ENCODE measurements at regions not wholly inside any gene's neighbourhood (a gene's known extent, or its start where the extent isn't known, plus 50 kb on each side); places are given as distances from the start of the nearest gene placed in this dataset.

DNA sequence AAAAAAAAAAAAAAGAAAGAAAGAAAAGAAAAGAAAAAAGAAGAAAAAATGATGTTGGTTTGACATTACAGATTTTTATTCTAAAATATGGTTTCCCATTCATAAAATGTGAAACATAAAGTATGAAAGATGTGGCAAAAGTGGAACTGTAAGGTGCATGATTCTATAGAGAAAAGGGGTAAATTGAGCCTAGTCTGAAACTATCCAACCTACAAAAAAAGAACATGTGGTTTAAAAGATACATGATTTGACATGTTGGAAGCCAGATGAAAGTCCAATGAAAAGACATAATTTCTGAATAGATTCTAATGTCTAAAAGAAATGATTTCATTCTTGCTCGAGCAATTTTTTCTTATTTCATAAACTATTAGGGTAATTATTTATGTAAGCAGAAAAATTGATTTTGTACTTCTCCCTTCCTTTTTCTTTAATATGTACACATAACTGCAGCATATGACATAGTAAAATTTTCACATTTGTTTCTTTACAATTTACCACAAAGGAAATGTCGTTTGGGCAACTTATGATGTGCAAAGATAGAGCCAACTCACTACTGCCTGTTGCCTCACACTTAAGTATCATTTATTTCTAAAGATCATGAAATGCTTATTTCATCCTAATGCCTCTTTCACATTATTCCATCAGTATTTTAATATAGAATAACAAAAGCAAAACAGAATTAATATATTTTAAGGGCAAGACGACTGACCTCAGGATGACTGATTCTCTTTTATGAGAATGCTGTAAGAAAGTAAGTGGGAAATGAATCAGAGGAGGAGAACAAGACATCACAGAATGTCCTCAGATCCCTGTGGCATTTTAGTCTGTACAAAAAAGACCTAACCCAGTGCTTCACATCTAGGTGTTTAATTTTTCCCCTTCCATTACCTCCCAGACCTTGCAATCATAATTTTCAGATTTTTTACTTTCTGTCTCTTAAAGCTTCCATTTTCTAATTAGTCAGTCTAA lies 165.8 kb upstream of the HMCN1 start:
- DNase-seq, result no peak
- no peaks in the 10 kb centered on the region for H3K27me3 Mint-ChIP-seq
- TF ChIP-seq, protein P1, sequence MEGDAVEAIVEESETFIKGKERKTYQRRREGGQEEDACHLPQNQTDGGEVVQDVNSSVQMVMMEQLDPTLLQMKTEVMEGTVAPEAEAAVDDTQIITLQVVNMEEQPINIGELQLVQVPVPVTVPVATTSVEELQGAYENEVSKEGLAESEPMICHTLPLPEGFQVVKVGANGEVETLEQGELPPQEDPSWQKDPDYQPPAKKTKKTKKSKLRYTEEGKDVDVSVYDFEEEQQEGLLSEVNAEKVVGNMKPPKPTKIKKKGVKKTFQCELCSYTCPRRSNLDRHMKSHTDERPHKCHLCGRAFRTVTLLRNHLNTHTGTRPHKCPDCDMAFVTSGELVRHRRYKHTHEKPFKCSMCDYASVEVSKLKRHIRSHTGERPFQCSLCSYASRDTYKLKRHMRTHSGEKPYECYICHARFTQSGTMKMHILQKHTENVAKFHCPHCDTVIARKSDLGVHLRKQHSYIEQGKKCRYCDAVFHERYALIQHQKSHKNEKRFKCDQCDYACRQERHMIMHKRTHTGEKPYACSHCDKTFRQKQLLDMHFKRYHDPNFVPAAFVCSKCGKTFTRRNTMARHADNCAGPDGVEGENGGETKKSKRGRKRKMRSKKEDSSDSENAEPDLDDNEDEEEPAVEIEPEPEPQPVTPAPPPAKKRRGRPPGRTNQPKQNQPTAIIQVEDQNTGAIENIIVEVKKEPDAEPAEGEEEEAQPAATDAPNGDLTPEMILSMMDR (IDR thresholded peaks at IDR 0.05), result no peak
- intact Hi-C loops (cut with micrococcal nuclease), result no loop called here
- peaks cover 37% of the 10 kb centered on the region for H3K4me1 Mint-ChIP-seq
- no peak overlapping the region for H3K4me3 Mint-ChIP-seq
- no peaks in the 10 kb centered on the region for H3K36me3 Mint-ChIP-seq (ENCODE audit: low read depth)
- ChIA-PET POLR2A (no interaction called here), CTCF (interaction anchor here (0.7 to 2.0 kb wide), 2 partner anchors 8 to 102 kb away, joined by 3 to 9 read pairs; no protein-coding TSS in a partner anchor)
- H3K27ac Mint-ChIP-seq, result no peak overlapping the region
- no peak for ATAC-seq (ENCODE audit: low read depth)
- no peaks in the 10 kb centered on the region for H3K9me3 Mint-ChIP-seq

DNA sequence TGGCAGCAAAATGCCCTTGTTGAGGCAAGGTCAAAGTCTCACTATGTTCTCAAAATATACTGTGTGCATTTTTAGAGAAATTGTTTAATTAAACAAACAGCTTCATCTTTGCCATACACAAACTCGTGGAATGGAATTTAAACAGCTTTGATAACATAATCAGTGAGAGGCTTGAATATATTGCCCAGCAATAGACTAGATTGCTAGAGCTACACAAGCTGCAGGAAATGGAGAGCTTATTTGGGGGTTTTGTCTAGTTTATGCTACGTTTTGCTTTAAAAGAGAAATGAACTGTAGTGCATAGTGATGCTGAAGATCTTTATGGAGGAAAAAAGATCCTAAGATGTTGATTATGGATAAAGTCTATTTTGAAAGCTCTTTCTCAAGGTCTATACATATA lies 166.8 kb upstream of the HMCN1 start:
- POLR2A ChIA-PET, result interaction anchor here (0.7 to 2.7 kb wide), 2 partner anchors 36 to 250 kb away, joined by 3 to 15 read pairs; partner anchors contain the start of gene IVNS1ABP
- ATAC-seq (ENCODE audit: low read depth) (peak; percentile 20), DNase-seq (no peak)
- CTCF ChIA-PET, result interaction anchor here (0.8 to 4.5 kb wide), 3 partner anchors 14 to 103 kb away, joined by 3 to 14 read pairs (median 9); no protein-coding TSS in a partner anchor
- Mint-ChIP-seq H3K36me3 (ENCODE audit: low read depth) (no peaks in the 10 kb centered on the region), H3K27ac (peak overlapping the region; percentile 74), H3K4me3 (no peak overlapping the region), H3K27me3 (no peaks in the 10 kb centered on the region), H3K9me3 (no peaks in the 10 kb centered on the region), H3K4me1 (peaks cover 30% of the 10 kb centered on the region)
- intact Hi-C loops (cut with micrococcal nuclease), result loop anchor here (1.0 kb wide), 2 partner anchors 36 to 250 kb away; partner anchors contain the start of gene IVNS1ABP
- TF ChIP-seq, protein P1 (IDR thresholded peaks at IDR 0.05), result no peak

DNA sequence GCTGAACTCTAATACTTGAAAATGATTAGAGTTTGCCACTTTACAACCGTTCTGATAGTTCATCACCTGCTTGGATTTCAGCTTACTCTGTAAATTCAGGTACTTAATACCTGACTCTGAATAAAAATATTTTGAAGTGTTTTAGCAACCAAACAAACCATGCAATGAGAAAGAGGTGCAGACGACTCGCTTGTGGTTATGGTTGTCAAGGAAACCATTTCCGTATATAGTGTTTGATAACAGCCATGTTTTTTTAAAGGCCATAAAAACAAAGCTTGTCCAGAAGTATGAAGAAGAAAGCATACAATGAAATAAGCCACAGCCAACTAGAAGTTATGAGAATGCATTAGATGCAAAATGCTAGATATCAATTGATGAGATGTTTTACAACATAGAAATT lies 167.2 kb upstream of the HMCN1 start:
- intact Hi-C loops (cut with micrococcal nuclease), result loop anchor here (1.0 kb wide), 2 partner anchors 36 to 250 kb away; partner anchors contain the start of gene IVNS1ABP
- Mint-ChIP-seq H3K4me3 (peak overlapping the region; percentile 13), H3K4me1 (peaks cover 30% of the 10 kb centered on the region), H3K27me3 (no peaks in the 10 kb centered on the region), H3K9me3 (no peaks in the 10 kb centered on the region), H3K36me3 (ENCODE audit: low read depth) (no peaks in the 10 kb centered on the region), H3K27ac (peak overlapping the region; percentile 74)
- TF ChIP-seq, protein P1 (IDR thresholded peaks at IDR 0.05), result no peak
- ChIA-PET CTCF (interaction anchor here (0.8 to 4.5 kb wide), 3 partner anchors 13 to 103 kb away, joined by 3 to 14 read pairs (median 9); no protein-coding TSS in a partner anchor), POLR2A (interaction anchor here (0.7 to 2.7 kb wide), 2 partner anchors 36 to 249 kb away, joined by 3 to 15 read pairs; partner anchors contain the start of gene IVNS1ABP)
- ATAC-seq (ENCODE audit: low read depth) (peak; percentile 80), DNase-seq (no peak)

DNA sequence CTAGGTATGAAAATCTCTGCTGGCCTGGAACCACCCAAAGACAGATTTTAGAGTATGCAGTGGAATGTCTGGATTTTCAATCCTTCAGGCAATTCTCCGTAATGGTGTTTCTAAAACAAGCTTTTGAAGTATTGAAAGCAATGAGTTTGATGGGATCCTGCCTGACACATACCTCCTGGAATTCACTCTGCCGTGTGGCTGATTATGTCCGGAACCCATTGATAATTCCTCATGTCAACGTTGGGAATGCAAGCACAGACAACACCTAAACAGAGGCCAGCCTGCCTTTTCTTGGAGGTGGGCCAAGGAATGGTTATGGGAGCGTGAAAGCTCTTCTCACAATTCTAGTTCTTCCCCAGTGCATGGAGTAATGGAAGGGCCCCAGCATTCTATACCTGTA lies 168.9 kb upstream of the HMCN1 start:
- H3K27me3 Mint-ChIP-seq, result no peaks in the 10 kb centered on the region
- no peak overlapping the region for H3K27ac Mint-ChIP-seq
- H3K4me3 Mint-ChIP-seq, result no peak overlapping the region
- no peaks in the 10 kb centered on the region for H3K9me3 Mint-ChIP-seq
- H3K36me3 Mint-ChIP-seq (ENCODE audit: low read depth), result no peaks in the 10 kb centered on the region
- POLR2A ChIA-PET, result interaction anchor here (2.7 kb wide), 1 partner anchor 248 kb away, joined by 15 read pairs; the partner anchor contains the start of gene IVNS1ABP
- ATAC-seq (ENCODE audit: low read depth) (no peak), DNase-seq (no peak)
- H3K4me1 Mint-ChIP-seq, result peaks cover 46% of the 10 kb centered on the region
- TF ChIP-seq, protein P1 (IDR thresholded peaks at IDR 0.05), result no peak
- intact Hi-C loops (cut with micrococcal nuclease), result no loop called here
- CTCF ChIA-PET, result interaction anchor here (4.5 kb wide), 1 partner anchor 30 kb away, joined by 14 read pairs; no protein-coding TSS in a partner anchor

DNA sequence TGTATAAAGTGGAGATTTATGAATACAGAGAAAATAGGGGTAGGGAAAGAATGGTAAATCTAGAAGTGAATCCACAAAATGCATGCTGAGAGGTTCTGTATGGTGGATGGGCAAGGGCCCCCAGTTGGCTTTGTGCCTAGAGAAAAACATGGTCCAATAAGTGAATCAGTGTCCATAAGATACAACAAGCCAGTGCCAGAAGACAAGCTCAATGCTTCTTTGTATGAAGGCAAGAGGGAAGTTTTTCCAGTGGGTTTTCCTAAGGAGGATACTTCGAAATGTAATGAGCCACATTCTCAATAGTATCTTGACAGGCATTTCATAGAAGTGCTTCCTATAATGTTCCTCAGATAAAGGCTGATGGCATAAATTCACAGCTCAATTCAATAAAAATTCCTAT lies 169.4 kb upstream of the HMCN1 start:
- TF ChIP-seq, protein P1 (IDR thresholded peaks at IDR 0.05), result no peak
- DNase-seq (no peak), ATAC-seq (ENCODE audit: low read depth) (no peak)
- H3K9me3 Mint-ChIP-seq, result no peaks in the 10 kb centered on the region
- ChIA-PET POLR2A (interaction anchor here (2.7 kb wide), 1 partner anchor 247 kb away, joined by 15 read pairs; the partner anchor contains the start of gene IVNS1ABP), CTCF (interaction anchor here (0.9 to 4.5 kb wide), 2 partner anchors 31 to 105 kb away, joined by 3 to 14 read pairs; no protein-coding TSS in a partner anchor)
- H3K4me3 Mint-ChIP-seq, result no peak overlapping the region
- peaks cover 51% of the 10 kb centered on the region for H3K4me1 Mint-ChIP-seq
- H3K27me3 Mint-ChIP-seq, result no peaks in the 10 kb centered on the region
- H3K27ac Mint-ChIP-seq, result no peak overlapping the region
- intact Hi-C loops (cut with micrococcal nuclease), result no loop called here
- H3K36me3 Mint-ChIP-seq (ENCODE audit: low read depth), result no peaks in the 10 kb centered on the region

Measured in activated B cell treated with CpG ODN at 0.5 μM for 24 hours (primary cell).